ENCODE measurements at regions not wholly inside any gene's neighbourhood (a gene's known extent, or its start where the extent isn't known, plus 50 kb on each side); places are given as distances from the start of the nearest gene placed in this dataset.

- no peak for TF ChIP-seq CTCF (IDR thresholded peaks at IDR 0.05)
- TF ChIP-seq POLR2A (IDR thresholded peaks at IDR 0.05), result no peak
Observed at GRCh38 chr21:20874202-20874601, 124.0 kb upstream of the NCAM2 start.
